ENCODE measurements at regions not wholly inside any gene's neighbourhood (a gene's known extent, or its start where the extent isn't known, plus 50 kb on each side); places are given as distances from the start of the nearest gene placed in this dataset.

DNA sequence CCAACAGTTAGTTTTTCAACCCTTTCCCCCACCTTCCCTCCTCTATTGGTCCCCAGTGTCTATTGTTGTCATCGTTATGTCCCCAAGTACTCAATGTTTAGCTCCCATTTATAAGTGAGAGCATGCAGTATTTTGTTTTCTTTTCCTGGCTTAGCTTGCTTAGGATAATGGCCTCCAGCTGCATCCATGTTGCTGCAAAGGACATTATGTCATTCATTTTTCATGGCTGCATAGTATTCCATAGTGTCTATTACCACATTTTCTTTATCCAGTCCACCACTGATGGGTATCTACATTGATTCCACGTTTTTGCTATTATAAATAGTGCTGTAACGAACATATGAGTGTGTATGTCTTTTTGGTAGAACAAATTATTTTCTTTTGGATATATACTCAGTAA is 55.3 kb upstream of the HIVEP1 start (continued):
- TF ChIP-seq ZNF75A (CRISPR knock-in tag; IDR thresholded peaks at IDR 0.05) (no peak), RB1 (IDR thresholded peaks at IDR 0.05; ENCODE audit: low read depth) (no peak), RBM25 (IDR thresholded peaks at IDR 0.05; ENCODE audit: low read depth, low read length, severe bottlenecking) (peak; percentile 97), ZBTB34 (CRISPR knock-in tag; IDR thresholded peaks at IDR 0.05) (no peak), KDM1A (IDR thresholded peaks at IDR 0.05) (peak; percentile 91 to 94), ZNF586 (CRISPR knock-in tag; conservative IDR thresholded peaks at IDR 0.05) (no peak), ZNF217 (CRISPR knock-in tag; IDR thresholded peaks at IDR 0.05) (no peak), ZNF143 (CRISPR knock-in tag; IDR thresholded peaks at IDR 0.05) (no peak), KAT2B (IDR thresholded peaks at IDR 0.05; ENCODE audit: low read depth, low read length) (no peak), REST (IDR thresholded peaks at IDR 0.05; ENCODE audit: borderline replicate concordance) (no peak), REST (CRISPR knock-in tag; IDR thresholded peaks at IDR 0.05; ENCODE audit: low read depth) (no peak), ZBED1 (IDR thresholded peaks at IDR 0.05) (no peak), ZNF212 (CRISPR knock-in tag; IDR thresholded peaks at IDR 0.05) (no peak)
- TF ChIP-seq, protein P1, sequence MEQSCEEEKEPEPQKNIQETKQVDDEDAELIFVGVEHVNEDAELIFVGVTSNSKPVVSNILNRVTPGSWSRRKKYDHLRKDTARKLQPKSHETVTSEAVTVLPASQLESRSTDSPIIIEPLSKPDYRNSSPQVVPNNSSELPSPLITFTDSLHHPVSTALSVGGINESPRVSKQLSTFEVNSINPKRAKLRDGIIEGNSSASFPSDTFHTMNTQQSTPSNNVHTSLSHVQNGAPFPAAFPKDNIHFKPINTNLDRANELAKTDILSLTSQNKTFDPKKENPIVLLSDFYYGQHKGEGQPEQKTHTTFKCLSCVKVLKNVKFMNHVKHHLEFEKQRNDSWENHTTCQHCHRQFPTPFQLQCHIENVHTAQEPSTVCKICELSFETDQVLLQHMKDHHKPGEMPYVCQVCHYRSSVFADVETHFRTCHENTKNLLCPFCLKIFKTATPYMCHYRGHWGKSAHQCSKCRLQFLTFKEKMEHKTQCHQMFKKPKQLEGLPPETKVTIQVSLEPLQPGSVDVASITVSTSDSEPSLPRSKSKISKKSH (CRISPR knock-in tag; IDR thresholded peaks at IDR 0.05), result no peak
- TF ChIP-seq, protein P2, sequence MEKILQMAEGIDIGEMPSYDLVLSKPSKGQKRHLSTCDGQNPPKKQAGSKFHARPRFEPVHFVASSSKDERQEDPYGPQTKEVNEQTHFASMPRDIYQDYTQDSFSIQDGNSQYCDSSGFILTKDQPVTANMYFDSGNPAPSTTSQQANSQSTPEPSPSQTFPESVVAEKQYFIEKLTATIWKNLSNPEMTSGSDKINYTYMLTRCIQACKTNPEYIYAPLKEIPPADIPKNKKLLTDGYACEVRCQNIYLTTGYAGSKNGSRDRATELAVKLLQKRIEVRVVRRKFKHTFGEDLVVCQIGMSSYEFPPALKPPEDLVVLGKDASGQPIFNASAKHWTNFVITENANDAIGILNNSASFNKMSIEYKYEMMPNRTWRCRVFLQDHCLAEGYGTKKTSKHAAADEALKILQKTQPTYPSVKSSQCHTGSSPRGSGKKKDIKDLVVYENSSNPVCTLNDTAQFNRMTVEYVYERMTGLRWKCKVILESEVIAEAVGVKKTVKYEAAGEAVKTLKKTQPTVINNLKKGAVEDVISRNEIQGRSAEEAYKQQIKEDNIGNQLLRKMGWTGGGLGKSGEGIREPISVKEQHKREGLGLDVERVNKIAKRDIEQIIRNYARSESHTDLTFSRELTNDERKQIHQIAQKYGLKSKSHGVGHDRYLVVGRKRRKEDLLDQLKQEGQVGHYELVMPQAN (IDR thresholded peaks at IDR 0.05; ENCODE audit: borderline replicate concordance), result peak; percentile 57; the same call in 1 of the 2 replicates
- TF ChIP-seq, protein P3, sequence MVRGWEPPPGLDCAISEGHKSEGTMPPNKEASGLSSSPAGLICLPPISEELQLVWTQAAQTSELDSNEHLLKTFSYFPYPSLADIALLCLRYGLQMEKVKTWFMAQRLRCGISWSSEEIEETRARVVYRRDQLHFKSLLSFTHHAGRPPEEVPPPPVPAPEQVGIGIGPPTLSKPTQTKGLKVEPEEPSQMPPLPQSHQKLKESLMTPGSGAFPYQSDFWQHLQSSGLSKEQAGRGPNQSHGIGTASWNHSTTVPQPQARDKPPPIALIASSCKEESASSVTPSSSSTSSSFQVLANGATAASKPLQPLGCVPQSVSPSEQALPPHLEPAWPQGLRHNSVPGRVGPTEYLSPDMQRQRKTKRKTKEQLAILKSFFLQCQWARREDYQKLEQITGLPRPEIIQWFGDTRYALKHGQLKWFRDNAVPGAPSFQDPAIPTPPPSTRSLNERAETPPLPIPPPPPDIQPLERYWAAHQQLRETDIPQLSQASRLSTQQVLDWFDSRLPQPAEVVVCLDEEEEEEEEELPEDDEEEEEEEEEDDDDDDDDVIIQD (CRISPR knock-in tag; IDR thresholded peaks at IDR 0.05), result no peak

All from K562 (cell line).